MM.1S (cell line): ENCODE measurements at regions not wholly inside any gene's neighbourhood (a gene's known extent, or its start where the extent isn't known, plus 50 kb on each side); places are given as distances from the start of the nearest gene placed in this dataset.

Source experiments
- CTCF ChIP-seq: fragments of 300-600 bp; sonication (generic); IDR thresholded peaks from 2 replicates; pipeline ENCODE4 v1.5.1; 2016; ENCODE audit warnings: antibody characterized with exemption, low read length, mixed read lengths
- EZH2 ChIP-seq: fragments of 300-600 bp; sonication (generic); optimal IDR thresholded peaks from 2 replicates; pipeline ENCODE3; 2017; ENCODE audit warnings: low read depth, mild to moderate bottlenecking, antibody characterized with exemption, low read length, mixed read lengths

GRCh38 chr6:78462728-78463127 lies 404.6 kb upstream of the IRAK1BP1 start:
- TF ChIP-seq CTCF (no peak), EZH2 (no peak)
